ENCODE measurements at regions not wholly inside any gene's neighbourhood (a gene's known extent, or its start where the extent isn't known, plus 50 kb on each side); places are given as distances from the start of the nearest gene placed in this dataset.

GRCh38 chr5:164253764-164254163 lies 748.3 kb downstream of the MAT2B start:
- no peak for TF ChIP-seq CTCF (IDR thresholded peaks at IDR 0.05; ENCODE audit: low read depth, low read length, missing control alignments)
- no peak for DNase-seq (ENCODE audit: low read depth)
- no peak overlapping the region for H3K4me3 ChIP-seq (ENCODE audit: low read depth, low read length)
- in situ Hi-C loops (cut with HindIII; ENCODE audit: low sequenced_read_pairs): no loop called here

GRCh38 chr5:164255598-164256213 lies 750.3 kb downstream of the MAT2B start:
- H3K4me3 ChIP-seq (ENCODE audit: low read depth, low read length): no peak overlapping the region
- no peak for DNase-seq (ENCODE audit: low read depth)
- peak; percentile 11 for TF ChIP-seq CTCF (IDR thresholded peaks at IDR 0.05; ENCODE audit: low read depth, low read length, missing control alignments)
- in situ Hi-C loops (cut with HindIII; ENCODE audit: low sequenced_read_pairs): no loop called here

GRCh38 chr5:164256351-164256750 lies 750.9 kb downstream of the MAT2B start:
- TF ChIP-seq CTCF (IDR thresholded peaks at IDR 0.05; ENCODE audit: low read depth, low read length, missing control alignments): no peak
- no peak overlapping the region for H3K4me3 ChIP-seq (ENCODE audit: low read depth, low read length)
- in situ Hi-C loops (cut with HindIII; ENCODE audit: low sequenced_read_pairs): no loop called here
- no peak for DNase-seq (ENCODE audit: low read depth)

GRCh38 chr5:164256954-164257353 lies 751.5 kb downstream of the MAT2B start:
- no peak for TF ChIP-seq CTCF (IDR thresholded peaks at IDR 0.05; ENCODE audit: low read depth, low read length, missing control alignments)
- in situ Hi-C loops (cut with HindIII; ENCODE audit: low sequenced_read_pairs): no loop called here
- DNase-seq (ENCODE audit: low read depth): no peak
- H3K4me3 ChIP-seq (ENCODE audit: low read depth, low read length): no peak overlapping the region

GRCh38 chr5:164265566-164265965 lies 760.1 kb downstream of the MAT2B start:
- in situ Hi-C loops (cut with HindIII; ENCODE audit: low sequenced_read_pairs): no loop called here
- no peak overlapping the region for H3K4me3 ChIP-seq (ENCODE audit: low read depth, low read length)
- no peak for DNase-seq (ENCODE audit: low read depth)
- no peak for TF ChIP-seq CTCF (IDR thresholded peaks at IDR 0.05; ENCODE audit: low read depth, low read length, missing control alignments)

- no peak for DNase-seq (ENCODE audit: low read depth)
- no peak for TF ChIP-seq CTCF (IDR thresholded peaks at IDR 0.05; ENCODE audit: low read depth, low read length, missing control alignments)
- H3K4me3 ChIP-seq (ENCODE audit: low read depth, low read length): no peak overlapping the region
- in situ Hi-C loops (cut with HindIII; ENCODE audit: low sequenced_read_pairs): no loop called here
Observed at GRCh38 chr5:164266571-164266970, 761.2 kb downstream of the MAT2B start.

Measured in astrocyte of the cerebellum (primary cell).